Stimulated activated effector memory CD8-positive, alpha-beta T cell treated with anti-CD3 and anti-CD28 coated beads, Interleukin-12 subunit alpha, Interleukin-12 subunit beta, amount 100 ng/mL, for 72 hours (primary cell): ENCODE measurements at regions not wholly inside any gene's neighbourhood (a gene's known extent, or its start where the extent isn't known, plus 50 kb on each side); places are given as distances from the start of the nearest gene placed in this dataset.

Experiments used
- ATAC-seq: fragments of 150-1000 bp; cut with Tn5 transposase; 2 replicates; pipeline ENCODE4 v1.10.0; 2021
- DNase-seq, 2 donors: peaks; one replicate each; pipeline ENCODE4 v3.0.0; 2021 to 2022; ENCODE audit warnings: low spot score in 2 of 2
- H3K27ac Mint-ChIP-seq: one replicate; pipeline ENCODE4 v1.8.0; 2022; ENCODE audit warnings: mild to moderate bottlenecking, mixed read lengths
- H3K36me3 Mint-ChIP-seq: one replicate; pipeline ENCODE4 v1.8.0; 2022; ENCODE audit warnings: mild to moderate bottlenecking, mixed read lengths
- H3K4me1 Mint-ChIP-seq: one replicate; pipeline ENCODE4 v1.8.0; 2022; ENCODE audit warnings: mixed read lengths
- H3K4me3 Mint-ChIP-seq: one replicate; pipeline ENCODE4 v1.8.0; 2022; ENCODE audit warnings: mild to moderate bottlenecking, mixed read lengths
- H3K9me3 Mint-ChIP-seq: one replicate; pipeline ENCODE4 v1.8.0; 2022; ENCODE audit warnings: mixed read lengths

- H3K9me3 Mint-ChIP-seq = peaks cover 6% of the 10 kb centered on the region
- H3K4me1 Mint-ChIP-seq = no peaks in the 10 kb centered on the region
- no peak overlapping the region for H3K27ac Mint-ChIP-seq
- no peak overlapping the region for H3K4me3 Mint-ChIP-seq
- DNase-seq (no peak), ATAC-seq (no peak)
- no peaks in the 10 kb centered on the region for H3K36me3 Mint-ChIP-seq
Observed at GRCh38 chrX:7789200-7789599, 53.8 kb upstream of the VCX start.

DNA sequence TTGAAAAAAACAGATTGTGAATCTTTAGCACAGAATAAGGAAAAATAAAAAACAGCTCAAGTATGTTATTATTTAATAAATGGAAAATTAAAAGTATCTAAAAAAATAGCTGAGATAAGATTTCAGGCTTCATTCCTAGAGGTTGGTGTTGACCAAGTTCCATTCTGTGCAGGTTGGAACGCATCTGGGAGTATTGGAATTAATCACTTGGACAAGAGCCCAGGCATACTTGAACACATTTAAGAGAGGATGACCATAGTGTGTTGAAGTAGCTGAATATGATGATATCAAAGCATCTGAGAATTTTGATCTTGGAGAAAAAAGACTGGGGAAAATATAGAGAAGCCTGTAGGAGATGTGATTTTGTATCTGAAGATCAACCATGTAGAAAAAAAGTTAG is 54.6 kb upstream of the VCX start:
- ATAC-seq = no peak
- no peak overlapping the region for H3K4me3 Mint-ChIP-seq
- H3K27ac Mint-ChIP-seq = no peak overlapping the region
- DNase-seq = no peak
- H3K36me3 Mint-ChIP-seq = no peaks in the 10 kb centered on the region
- H3K4me1 Mint-ChIP-seq = no peaks in the 10 kb centered on the region
- peaks cover 7% of the 10 kb centered on the region for H3K9me3 Mint-ChIP-seq

DNA sequence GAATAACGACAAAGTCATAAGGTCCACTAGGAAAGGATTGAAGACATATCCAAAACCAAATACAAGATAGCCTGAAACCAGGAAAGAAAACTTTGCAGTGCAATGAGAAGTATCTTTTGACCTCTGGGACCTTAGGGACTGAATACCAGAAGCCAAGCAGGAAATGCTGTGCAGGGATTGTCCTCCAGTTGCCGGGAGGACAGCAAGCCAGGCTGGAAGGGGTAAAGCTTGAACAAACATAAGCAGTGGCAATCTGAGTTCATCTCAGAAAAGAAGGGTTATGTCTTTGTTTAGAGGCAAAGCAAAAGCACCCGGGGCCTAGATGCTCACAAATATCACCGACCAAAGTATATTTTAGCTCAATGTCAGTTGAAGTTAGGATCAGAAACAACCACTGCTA is 55.3 kb upstream of the VCX start:
- no peak overlapping the region for H3K27ac Mint-ChIP-seq
- no peak for ATAC-seq
- H3K4me3 Mint-ChIP-seq = no peak overlapping the region
- H3K36me3 Mint-ChIP-seq = no peaks in the 10 kb centered on the region
- DNase-seq = no peak
- peaks cover 7% of the 10 kb centered on the region for H3K9me3 Mint-ChIP-seq
- H3K4me1 Mint-ChIP-seq = no peaks in the 10 kb centered on the region

GRCh38 chrX:7784580-7784979 is 58.4 kb upstream of the VCX start:
- no peaks in the 10 kb centered on the region for H3K4me1 Mint-ChIP-seq
- DNase-seq = no peak
- no peak overlapping the region for H3K4me3 Mint-ChIP-seq
- no peaks in the 10 kb centered on the region for H3K36me3 Mint-ChIP-seq
- ATAC-seq = no peak
- H3K9me3 Mint-ChIP-seq = peaks cover 5% of the 10 kb centered on the region
- H3K27ac Mint-ChIP-seq = no peak overlapping the region

DNA sequence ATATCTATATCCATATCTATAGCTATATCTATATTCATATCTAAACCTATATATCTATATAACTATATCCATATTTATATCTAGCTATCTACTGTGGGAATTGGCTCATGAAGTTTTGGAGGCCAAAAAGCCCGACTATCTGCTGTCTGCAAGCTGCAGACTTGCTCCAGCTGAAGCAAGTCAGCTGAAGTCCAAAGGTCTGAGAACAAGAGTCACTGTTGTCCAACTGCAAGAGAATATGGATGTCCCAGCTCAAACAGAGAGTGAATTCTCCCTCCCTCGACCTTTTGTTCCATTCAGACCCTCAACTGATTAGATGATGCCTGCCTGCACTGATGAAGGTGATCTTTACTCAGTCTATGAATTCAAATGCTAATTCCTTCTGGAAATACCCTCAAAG is 63.3 kb upstream of the VCX start:
- Mint-ChIP-seq H3K4me1 (no peaks in the 10 kb centered on the region), H3K4me3 (no peak overlapping the region), H3K27ac (no peak overlapping the region), H3K36me3 (no peaks in the 10 kb centered on the region), H3K9me3 (peaks cover 5% of the 10 kb centered on the region)
- DNase-seq = no peak
- ATAC-seq = no peak

DNA sequence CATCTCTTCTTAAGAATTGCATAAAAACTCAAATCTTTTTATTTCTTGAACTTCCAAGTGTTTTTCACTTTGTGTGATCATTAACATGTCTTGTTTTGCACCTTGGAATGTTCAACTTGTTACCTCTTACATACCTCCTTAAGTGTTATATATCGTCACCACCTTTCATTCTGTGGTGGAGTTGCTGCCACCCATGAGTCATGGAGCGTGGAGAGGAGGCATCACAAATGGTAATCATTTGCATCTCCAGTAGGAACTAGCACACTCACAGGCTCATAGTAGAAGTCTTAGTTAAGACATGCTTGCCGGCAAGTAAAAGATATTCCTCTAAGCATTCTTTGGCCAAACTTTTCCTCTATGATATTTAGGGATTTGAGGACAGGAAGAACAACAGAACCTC is 67.0 kb upstream of the VCX start:
- no peak overlapping the region for H3K4me3 Mint-ChIP-seq
- no peaks in the 10 kb centered on the region for H3K4me1 Mint-ChIP-seq
- H3K27ac Mint-ChIP-seq = no peak overlapping the region
- DNase-seq (no peak), ATAC-seq (no peak)
- no peaks in the 10 kb centered on the region for H3K36me3 Mint-ChIP-seq
- no peaks in the 10 kb centered on the region for H3K9me3 Mint-ChIP-seq

- H3K27ac Mint-ChIP-seq = no peak overlapping the region
- H3K9me3 Mint-ChIP-seq = no peaks in the 10 kb centered on the region
- no peak overlapping the region for H3K4me3 Mint-ChIP-seq
- no peaks in the 10 kb centered on the region for H3K36me3 Mint-ChIP-seq
- ATAC-seq (no peak), DNase-seq (no peak)
- H3K4me1 Mint-ChIP-seq = no peaks in the 10 kb centered on the region
Observed at GRCh38 chrX:7771788-7772438, 71.1 kb upstream of the VCX start.

DNA sequence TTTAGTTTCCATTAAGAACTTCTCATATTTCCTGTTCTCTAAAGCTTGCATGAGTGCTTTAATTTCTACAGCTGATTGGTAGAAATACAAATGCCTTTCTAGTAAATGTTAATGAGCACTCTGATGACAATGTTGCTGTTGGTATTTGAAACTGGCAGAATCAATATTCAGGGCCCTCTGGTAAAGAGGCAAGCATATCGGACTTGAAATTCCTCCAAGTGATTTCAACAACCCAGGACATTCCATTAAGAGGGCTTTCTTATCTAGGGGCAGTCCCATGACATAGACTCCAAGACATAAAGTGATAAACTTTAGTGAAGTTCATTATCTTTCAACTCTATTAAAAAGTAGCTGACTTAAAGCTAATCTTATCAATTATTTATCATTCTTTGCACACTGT is 83.1 kb upstream of the VCX start:
- H3K36me3 Mint-ChIP-seq = no peaks in the 10 kb centered on the region
- no peak overlapping the region for H3K27ac Mint-ChIP-seq
- ATAC-seq = no peak
- H3K4me3 Mint-ChIP-seq = no peak overlapping the region
- no peak for DNase-seq
- H3K9me3 Mint-ChIP-seq = no peaks in the 10 kb centered on the region
- H3K4me1 Mint-ChIP-seq = no peaks in the 10 kb centered on the region

DNA sequence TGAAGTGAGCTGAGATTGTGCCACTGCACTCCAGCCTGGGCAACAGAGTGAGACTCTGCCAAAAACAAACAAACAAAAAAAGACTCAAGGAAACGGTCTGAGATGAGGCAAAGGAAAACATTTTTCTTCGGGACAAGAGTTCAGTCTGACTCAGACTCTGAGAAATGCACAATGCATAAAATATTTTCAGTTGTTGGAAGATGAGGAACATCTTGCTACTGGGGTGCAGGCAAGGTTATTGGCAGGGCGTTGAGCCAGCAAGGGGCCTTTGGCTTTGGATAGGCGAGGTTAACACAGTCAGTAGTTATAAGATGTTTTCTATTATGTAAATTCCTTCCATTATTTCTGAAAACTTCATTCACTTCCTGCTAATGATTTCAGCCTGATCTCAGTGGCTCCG is 96.1 kb upstream of the VCX start:
- H3K4me3 Mint-ChIP-seq = no peak overlapping the region
- ATAC-seq (no peak), DNase-seq (no peak)
- no peak overlapping the region for H3K27ac Mint-ChIP-seq
- no peaks in the 10 kb centered on the region for H3K4me1 Mint-ChIP-seq
- peaks cover 3% of the 10 kb centered on the region for H3K9me3 Mint-ChIP-seq
- no peaks in the 10 kb centered on the region for H3K36me3 Mint-ChIP-seq

DNA sequence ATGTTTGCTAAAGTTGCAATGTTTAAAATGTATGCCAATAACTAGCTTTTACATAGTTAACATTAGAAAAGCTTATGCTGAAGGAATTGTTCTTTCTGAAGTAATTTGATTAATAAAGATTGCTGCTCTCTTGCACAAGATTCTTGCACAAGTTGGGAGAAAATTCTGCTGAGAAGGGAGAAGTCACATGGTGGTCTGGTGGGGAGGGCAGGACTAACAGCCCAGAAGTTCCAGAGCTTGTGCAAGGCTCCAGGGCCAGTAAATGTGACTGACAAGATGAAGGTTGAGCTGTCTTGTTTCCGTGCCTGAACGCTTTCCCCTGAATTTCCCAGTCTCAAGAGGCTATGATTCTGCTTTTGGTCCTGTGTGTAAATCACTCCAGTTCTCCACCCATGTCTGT is 112.9 kb upstream of the VCX start:
- Mint-ChIP-seq H3K4me3 (no peak overlapping the region), H3K9me3 (no peaks in the 10 kb centered on the region), H3K36me3 (no peaks in the 10 kb centered on the region), H3K4me1 (no peaks in the 10 kb centered on the region), H3K27ac (no peak overlapping the region)
- ATAC-seq = no peak
- no peak for DNase-seq

GRCh38 chrX:7720519-7720918 is 122.5 kb upstream of the VCX start:
- Mint-ChIP-seq H3K36me3 (no peaks in the 10 kb centered on the region), H3K27ac (no peak overlapping the region), H3K4me1 (no peaks in the 10 kb centered on the region), H3K4me3 (no peak overlapping the region), H3K9me3 (peaks cover 3% of the 10 kb centered on the region)
- no peak for DNase-seq
- no peak for ATAC-seq

- Mint-ChIP-seq H3K36me3 (no peaks in the 10 kb centered on the region), H3K27ac (no peak overlapping the region), H3K4me3 (no peak overlapping the region), H3K9me3 (peaks cover 3% of the 10 kb centered on the region), H3K4me1 (no peaks in the 10 kb centered on the region)
- no peak for ATAC-seq
- no peak for DNase-seq
Observed at GRCh38 chrX:7714351-7714750, 128.6 kb upstream of the VCX start.

DNA sequence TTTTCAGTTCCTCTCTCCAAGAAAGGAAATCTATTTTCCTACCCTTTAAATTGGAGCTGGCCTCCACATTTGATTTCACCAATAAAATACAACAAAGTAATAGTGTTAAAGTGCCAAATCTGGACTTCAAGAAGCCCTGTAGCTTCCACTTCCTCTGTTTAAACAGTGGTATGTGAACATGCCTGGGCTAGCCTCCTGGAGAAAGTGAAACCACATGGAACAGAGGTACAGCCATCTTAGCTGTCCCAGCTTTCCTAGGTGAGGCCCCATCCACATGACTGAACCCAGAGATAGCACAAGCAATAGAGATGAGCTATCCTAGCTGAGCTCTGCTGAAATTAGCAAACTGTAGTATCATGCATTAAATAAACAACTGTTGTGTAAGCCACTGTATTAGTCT is 131.8 kb upstream of the VCX start:
- DNase-seq (no peak), ATAC-seq (no peak)
- Mint-ChIP-seq H3K9me3 (no peaks in the 10 kb centered on the region), H3K4me1 (no peaks in the 10 kb centered on the region), H3K27ac (no peak overlapping the region), H3K36me3 (no peaks in the 10 kb centered on the region), H3K4me3 (no peak overlapping the region)

DNA sequence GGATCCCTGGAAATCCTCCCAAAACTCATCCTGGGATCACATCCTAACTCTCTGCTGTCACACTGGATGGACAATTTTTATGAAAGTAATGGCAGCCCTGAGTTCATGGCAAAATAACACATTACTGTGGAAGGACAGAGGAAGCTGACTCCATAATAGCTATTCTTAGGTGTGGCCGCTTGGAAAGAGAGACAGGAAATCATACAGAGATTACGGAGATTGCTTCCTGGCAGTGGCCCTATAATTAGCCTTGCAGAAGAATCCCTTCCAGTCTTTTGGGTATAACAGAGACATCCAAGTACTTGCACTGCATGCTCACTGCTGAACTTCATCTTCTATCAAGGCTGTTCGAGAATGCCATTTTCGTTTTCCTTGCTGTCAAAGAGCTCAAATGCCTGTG is 133.1 kb upstream of the VCX start:
- Mint-ChIP-seq H3K27ac (no peak overlapping the region), H3K4me3 (no peak overlapping the region), H3K9me3 (no peaks in the 10 kb centered on the region), H3K36me3 (no peaks in the 10 kb centered on the region), H3K4me1 (no peaks in the 10 kb centered on the region)
- ATAC-seq (no peak), DNase-seq (no peak)

DNA sequence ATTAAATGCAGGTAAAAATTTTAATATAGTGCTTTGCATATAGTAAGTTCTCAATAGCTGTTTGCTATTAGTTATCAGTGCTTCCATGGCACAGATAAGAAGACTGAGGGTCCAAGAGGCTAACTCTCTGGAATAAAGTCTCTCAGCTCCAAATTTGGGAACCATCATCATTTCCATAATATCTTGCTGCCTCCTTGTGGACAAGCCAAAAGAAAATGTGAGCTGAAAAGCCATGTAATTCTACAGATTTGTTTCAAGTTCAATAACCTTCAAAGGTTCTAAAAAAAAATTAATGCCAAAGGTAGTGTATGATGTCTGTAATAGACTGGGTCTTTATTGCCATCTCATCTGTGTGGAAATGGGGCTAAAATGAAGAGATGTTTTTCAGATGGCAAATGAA is 136.9 kb upstream of the VCX start:
- DNase-seq (no peak), ATAC-seq (no peak)
- no peaks in the 10 kb centered on the region for H3K9me3 Mint-ChIP-seq
- H3K27ac Mint-ChIP-seq = no peak overlapping the region
- H3K4me1 Mint-ChIP-seq = no peaks in the 10 kb centered on the region
- no peaks in the 10 kb centered on the region for H3K36me3 Mint-ChIP-seq
- no peak overlapping the region for H3K4me3 Mint-ChIP-seq

DNA sequence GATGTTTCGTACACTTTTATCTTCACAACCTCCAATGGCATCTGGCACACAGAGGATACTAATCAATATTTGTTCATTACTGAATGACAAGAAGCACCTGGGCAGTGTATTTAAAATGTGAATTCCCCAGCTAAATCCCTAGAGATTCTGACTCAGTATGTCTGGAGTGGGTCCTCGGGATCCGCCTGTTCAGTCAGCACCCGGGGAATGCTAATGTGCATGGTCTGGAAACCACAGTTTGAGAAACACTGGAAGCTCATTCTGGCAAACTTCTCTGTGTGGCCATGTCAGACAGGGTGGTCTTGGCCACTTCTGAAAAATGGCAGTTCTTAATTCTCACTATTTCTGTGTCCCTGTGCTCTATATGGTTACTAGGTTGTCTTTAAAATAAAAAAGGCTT is 138.8 kb upstream of the VCX start:
- DNase-seq (no peak), ATAC-seq (no peak)
- no peaks in the 10 kb centered on the region for H3K9me3 Mint-ChIP-seq
- no peaks in the 10 kb centered on the region for H3K36me3 Mint-ChIP-seq
- H3K4me1 Mint-ChIP-seq = no peaks in the 10 kb centered on the region
- H3K27ac Mint-ChIP-seq = no peak overlapping the region
- no peak overlapping the region for H3K4me3 Mint-ChIP-seq

DNA sequence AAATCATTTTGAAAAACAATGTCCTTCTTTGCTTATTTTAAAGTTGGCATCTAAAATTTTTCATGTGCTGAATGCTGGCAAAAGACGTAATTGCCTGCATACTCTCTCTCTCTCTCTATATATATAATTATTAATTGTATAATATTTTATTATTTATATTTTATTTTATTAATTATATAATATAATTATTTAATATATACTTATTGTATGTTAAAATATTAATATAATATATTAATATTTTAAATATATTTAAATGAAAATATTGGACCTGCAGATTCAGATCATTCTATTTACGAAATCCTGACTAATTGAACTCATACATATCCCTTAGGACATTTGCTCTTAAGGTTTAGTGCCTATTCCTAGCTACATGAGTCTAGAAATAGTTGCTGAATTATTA is 144.7 kb upstream of the VCX start:
- no peaks in the 10 kb centered on the region for H3K36me3 Mint-ChIP-seq
- DNase-seq (no peak), ATAC-seq (no peak)
- H3K4me3 Mint-ChIP-seq = no peak overlapping the region
- peaks cover 5% of the 10 kb centered on the region for H3K9me3 Mint-ChIP-seq
- no peak overlapping the region for H3K27ac Mint-ChIP-seq
- no peaks in the 10 kb centered on the region for H3K4me1 Mint-ChIP-seq
